Endothelial cell of umbilical vein (primary cell): ENCODE measurements at regions not wholly inside any gene's neighbourhood (a gene's known extent, or its start where the extent isn't known, plus 50 kb on each side); places are given as distances from the start of the nearest gene placed in this dataset.

Source experiments
- BruUV-seq: library from RNA; stranded (reverse); fragments of 400-500 nt; replicated peaks from 2 replicates; lab custom pipeline; 2021; lab: Mats Ljungman, UMichigan
- CTCF ChIA-PET: fragments of 300-600, 350-600 bp; sonication (Branson Sonifier 250); formaldehyde crosslinking; loops from one replicate; lab custom pipeline; 2021; ENCODE audit warnings: antibody characterized with exemption, inconsistent platforms; lab: Charles Lee
- POLR2A ChIA-PET: fragments of 300-600, 350-600 bp; sonication (Branson Sonifier 250); formaldehyde crosslinking; loops from one replicate; lab custom pipeline; 2021; ENCODE audit warnings: antibody characterized with exemption, inconsistent platforms; lab: Charles Lee
- DNase-seq: peaks from one replicate; pipeline ENCODE4 v3.0.0-alpha.2; 2011; ENCODE audit warnings: low read depth, low spot score
- FAIRE-seq: peaks from 2 replicates; lab custom pipeline; 2011; peaks lifted over from hg19 to GRCh38; lab: Jason Lieb, UNC
- H2AFZ ChIP-seq: 2 replicates; pipeline ENCODE4 v1.6.0; 2012; ENCODE audit warnings: low read depth, low read length, control low read depth, inconsistent platforms
- H3K27ac ChIP-seq: 2 replicates; pipeline ENCODE4 v1.5.1; 2011; ENCODE audit warnings: low read depth, mild to moderate bottlenecking, control low read depth, low read length, moderate library complexity; ENCODE audit not compliant: insufficient read depth
- H3K27me3 ChIP-seq, 2 experiments: 2 replicates each; pipeline versions ENCODE4 v1.6.0 to v1.6.1; 2011; ENCODE audit warnings: low read length in 2 of 2, mixed read lengths in 1 of 2; ENCODE audit not compliant: control insufficient read depth in 2 of 2, insufficient read depth in 2 of 2
- H3K36me3 ChIP-seq, 2 experiments: 2 replicates in 1 of 2; 3 replicates in 1 of 2; pipeline ENCODE4 v1.5.1; 2011; ENCODE audit warnings: low read length in 2 of 2, mild to moderate bottlenecking in 1 of 2, moderate library complexity in 1 of 2; ENCODE audit not compliant: control insufficient read depth in 2 of 2, insufficient read depth in 2 of 2; ENCODE audit errors: extremely low read depth in 1 of 2
- H3K4me1 ChIP-seq: 3 replicates; pipeline ENCODE4 v1.5.1; 2011; ENCODE audit warnings: mild to moderate bottlenecking, low read length; ENCODE audit not compliant: control insufficient read depth, insufficient read depth; ENCODE audit errors: extremely low read depth
- H3K4me2 ChIP-seq: 2 replicates; pipeline ENCODE4 v1.6.1; 2011; ENCODE audit warnings: low read length, control low read depth, mixed read lengths; ENCODE audit not compliant: insufficient read depth
- H3K4me3 ChIP-seq, 3 experiments: fragments of 200-600 bp in 1 of 3; sonication (generic), shearing (Covaris generic) in 1 of 3; replicated peaks in 1 of 3; 2 replicates each; pipeline ENCODE4 v1.5.1; 2011 to 2016; ENCODE audit warnings: control low read depth in 3 of 3, low read length in 3 of 3, mild to moderate bottlenecking in 2 of 3, inconsistent platforms in 1 of 3, low read depth in 1 of 3, moderate library complexity in 1 of 3; ENCODE audit not compliant: insufficient read depth in 1 of 3
- H3K79me2 ChIP-seq: 2 replicates; pipeline ENCODE4 v1.6.0; 2012; ENCODE audit warnings: low read length, inconsistent platforms; ENCODE audit not compliant: control insufficient read depth, insufficient read depth
- H3K9ac ChIP-seq: replicated peaks from 2 replicates; pipeline ENCODE3; 2011; ENCODE audit warnings: low read length, control low read depth; ENCODE audit not compliant: insufficient read depth; ENCODE audit errors: extremely low read depth
- H3K9me1 ChIP-seq: replicated peaks from 3 replicates; pipeline ENCODE4 v1.6.0; 2011; ENCODE audit warnings: mild to moderate bottlenecking, low read length; ENCODE audit not compliant: control insufficient read depth, insufficient read depth; ENCODE audit errors: extremely low read depth
- H3K9me3 ChIP-seq: replicated peaks from 2 replicates; pipeline ENCODE4 v1.5.1; 2012; ENCODE audit warnings: low read length, inconsistent platforms; ENCODE audit not compliant: control insufficient read depth, insufficient read depth
- H4K20me1 ChIP-seq: replicated peaks from 2 replicates; pipeline ENCODE3; 2011; ENCODE audit warnings: mild to moderate bottlenecking, low read length; ENCODE audit not compliant: control insufficient read depth, insufficient read depth; ENCODE audit errors: extremely low read depth
- CTCF ChIP-seq, 2 donors: IDR thresholded peaks; 1 replicate in 1 of 2; 2 replicates in 1 of 2; pipeline ENCODE4 v1.5.1; 2011; ENCODE audit warnings: low read length in 2 of 2, mild to moderate bottlenecking in 2 of 2, moderate library complexity in 2 of 2, control low read depth in 1 of 2, inconsistent platforms in 1 of 2, low read depth in 1 of 2; ENCODE audit not compliant: insufficient read depth in 1 of 2; ENCODE audit errors: extremely low read depth in 1 of 2
- FOS ChIP-seq: IDR thresholded peaks from 2 replicates; pipeline ENCODE4 v1.6.1; 2011; ENCODE audit warnings: mild to moderate bottlenecking, low read length, moderate library complexity, borderline replicate concordance; ENCODE audit not compliant: insufficient read depth
- GATA2 ChIP-seq: IDR thresholded peaks from 2 replicates; pipeline ENCODE4 v1.7.0; 2011; ENCODE audit warnings: low read depth, mild to moderate bottlenecking, moderate library complexity, mixed read lengths, low read length; ENCODE audit not compliant: insufficient read length, insufficient read depth
- JUN ChIP-seq: IDR thresholded peaks from 2 replicates; pipeline ENCODE4 v1.6.1; 2011; ENCODE audit warnings: borderline replicate concordance, low read depth; ENCODE audit not compliant: insufficient read length, insufficient read depth
- MAX ChIP-seq: IDR thresholded peaks from 2 replicates; pipeline ENCODE4 v1.6.1; 2011; ENCODE audit not compliant: insufficient read depth, insufficient read length
- POLR2A ChIP-seq: IDR thresholded peaks from 2 replicates; pipeline ENCODE4 v1.6.1; 2012; ENCODE audit warnings: low read depth, mild to moderate bottlenecking, control low read depth, low read length
- POLR2AphosphoS5 ChIP-seq: IDR thresholded peaks from 2 replicates; pipeline ENCODE4 v1.6.1; 2012; ENCODE audit warnings: low read depth, mild to moderate bottlenecking, control low read depth, low read length, moderate library complexity; ENCODE audit not compliant: insufficient read depth
- dilution Hi-C: fragments of 300-500 bp; cut with MboI; formaldehyde crosslinking; loops from one replicate; pipeline ENCODE4 v1.15.0; 2019; ENCODE audit warnings: low sequenced_read_pairs; ENCODE audit not compliant: extremely low pct_ligation_motif_present
- intact Hi-C: fragments of 100-400 bp; cut with micrococcal nuclease; formaldehyde crosslinking; loops from one replicate; pipeline ENCODE4 v1.10.0; 2022

GRCh38 chr3:154540950-154541604, 111.1 kb upstream of the GPR149 start:
- no peaks in the 10 kb centered on the region for H3K9me1 ChIP-seq
- ChIA-PET CTCF (no interaction called here), POLR2A (no interaction called here)
- no peak overlapping the region for H3K27ac ChIP-seq
- no peaks in the 10 kb centered on the region for H3K27me3 ChIP-seq
- H3K36me3 ChIP-seq, result no peaks in the 10 kb centered on the region
- H3K4me2 ChIP-seq, result no peak overlapping the region
- DNase-seq (no peak), FAIRE-seq (no peak)
- H3K4me3 ChIP-seq, result no peak overlapping the region
- dilution Hi-C loops, result no loop called here
- intact Hi-C loops, result no loop called here
- no peaks in the 10 kb centered on the region for H4K20me1 ChIP-seq
- H3K4me1 ChIP-seq, result no peaks in the 10 kb centered on the region
- H3K79me2 ChIP-seq, result no peaks in the 10 kb centered on the region
- TF ChIP-seq FOS, result peak; percentile 25
- TF ChIP-seq MAX, result no peak
- BruUV-seq, result no TSS peak
- no peak overlapping the region for H3K9ac ChIP-seq
- H3K9me3 ChIP-seq, result peaks cover 2% of the 10 kb centered on the region
- no peak overlapping the region for H2AFZ ChIP-seq

- CTCF ChIA-PET, result no interaction called here
- no peak for DNase-seq
- POLR2A ChIA-PET, result no interaction called here
Observed at GRCh38 chr3:154538566-154539360, 108.8 kb upstream of the GPR149 start.

More at GRCh38 chr3:154538566-154539360, 108.8 kb upstream of the GPR149 start:
- Histone ChIP-seq H4K20me1 (no peaks in the 10 kb centered on the region), H3K36me3 (no peaks in the 10 kb centered on the region), H3K9ac (no peak overlapping the region), H3K4me2 (no peak overlapping the region), H3K4me3 (no peak overlapping the region), H3K79me2 (no peaks in the 10 kb centered on the region), H2AFZ (no peak overlapping the region), H3K4me1 (no peaks in the 10 kb centered on the region), H3K27me3 (no peaks in the 10 kb centered on the region), H3K9me3 (peaks cover 2% of the 10 kb centered on the region), H3K27ac (no peak overlapping the region), H3K9me1 (no peaks in the 10 kb centered on the region)
- dilution Hi-C loops (no loop called here), intact Hi-C loops (no loop called here)
- TF ChIP-seq JUN, result no peak
- TF ChIP-seq MAX, result no peak
- no peak for TF ChIP-seq POLR2A
- TF ChIP-seq CTCF (IDR thresholded peaks at IDR 0.05; ENCODE audit: extremely low read depth in 1 of 2, insufficient read depth in 1 of 2, low read depth in 1 of 2, low read length in 2 of 2), result no peak
- no peak for TF ChIP-seq FOS
- no peak for TF ChIP-seq GATA2
- no peak for TF ChIP-seq POLR2AphosphoS5
- FAIRE-seq, result no peak
- BruUV-seq, result no TSS peak
